Fibroblast of lung (primary cell): ENCODE measurements at regions not wholly inside any gene's neighbourhood (a gene's known extent, or its start where the extent isn't known, plus 50 kb on each side); places are given as distances from the start of the nearest gene placed in this dataset.

Source experiments
- EZH2 ChIP-seq: IDR thresholded peaks from 2 replicates; pipeline ENCODE4 v1.5.1; 2012; ENCODE audit warnings: low read length, control low read depth, mild to moderate bottlenecking; ENCODE audit errors: missing control alignments
- TF ChIP-seq, protein P1 (sequence below), 2 donors: IDR thresholded peaks in 1 of 2; conservative IDR thresholded peaks in 1 of 2; 1 replicate in 1 of 2; 2 replicates in 1 of 2; pipeline ENCODE4 v1.5.1; 2011 to 2012; ENCODE audit warnings: low read length in 2 of 2, control low read depth in 1 of 2, inconsistent platforms in 1 of 2, low read depth in 1 of 2, mild to moderate bottlenecking in 1 of 2

- TF ChIP-seq, protein P1, sequence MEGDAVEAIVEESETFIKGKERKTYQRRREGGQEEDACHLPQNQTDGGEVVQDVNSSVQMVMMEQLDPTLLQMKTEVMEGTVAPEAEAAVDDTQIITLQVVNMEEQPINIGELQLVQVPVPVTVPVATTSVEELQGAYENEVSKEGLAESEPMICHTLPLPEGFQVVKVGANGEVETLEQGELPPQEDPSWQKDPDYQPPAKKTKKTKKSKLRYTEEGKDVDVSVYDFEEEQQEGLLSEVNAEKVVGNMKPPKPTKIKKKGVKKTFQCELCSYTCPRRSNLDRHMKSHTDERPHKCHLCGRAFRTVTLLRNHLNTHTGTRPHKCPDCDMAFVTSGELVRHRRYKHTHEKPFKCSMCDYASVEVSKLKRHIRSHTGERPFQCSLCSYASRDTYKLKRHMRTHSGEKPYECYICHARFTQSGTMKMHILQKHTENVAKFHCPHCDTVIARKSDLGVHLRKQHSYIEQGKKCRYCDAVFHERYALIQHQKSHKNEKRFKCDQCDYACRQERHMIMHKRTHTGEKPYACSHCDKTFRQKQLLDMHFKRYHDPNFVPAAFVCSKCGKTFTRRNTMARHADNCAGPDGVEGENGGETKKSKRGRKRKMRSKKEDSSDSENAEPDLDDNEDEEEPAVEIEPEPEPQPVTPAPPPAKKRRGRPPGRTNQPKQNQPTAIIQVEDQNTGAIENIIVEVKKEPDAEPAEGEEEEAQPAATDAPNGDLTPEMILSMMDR (conservative IDR thresholded peaks at IDR 0.05 in 1 of 2, IDR thresholded peaks at IDR 0.05 in 1 of 2; ENCODE audit: low read depth in 1 of 2, low read length in 2 of 2) = no peak
- no peak for TF ChIP-seq EZH2
Measured at GRCh38 chr12:94889445-94890210, 113.9 kb downstream of the NDUFA12 start.
